ENCODE measurements at regions not wholly inside any gene's neighbourhood (a gene's known extent, or its start where the extent isn't known, plus 50 kb on each side); places are given as distances from the start of the nearest gene placed in this dataset.

DNA sequence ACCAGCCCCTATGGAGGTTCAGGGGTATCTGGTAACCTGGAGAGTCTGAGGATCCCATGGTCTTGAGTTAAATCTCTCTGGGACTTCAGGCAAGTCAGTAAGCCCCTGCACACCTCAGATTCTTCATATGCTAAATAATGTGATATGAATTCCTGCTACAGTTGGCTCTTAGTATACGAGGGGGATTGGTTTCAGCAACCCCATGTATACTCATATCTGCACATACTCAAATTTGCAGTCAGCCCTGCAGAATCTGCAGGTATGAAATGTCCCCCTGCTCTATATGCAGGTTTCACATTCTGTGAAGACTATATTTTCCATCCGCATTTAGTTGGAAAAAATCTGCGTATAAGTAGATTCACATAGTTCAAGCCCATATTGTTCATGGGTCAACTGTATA, 136.6 kb downstream of the TOMM20 start:
- Histone ChIP-seq H3K9ac (ENCODE audit: low read length) (no peak overlapping the region), H2AFZ (ENCODE audit: insufficient read depth, low read length, poor library complexity) (no peak overlapping the region), H4K8ac (ENCODE audit: low read depth, low read length) (no peak overlapping the region), H4K91ac (ENCODE audit: low read depth, low read length) (no peak overlapping the region), H2BK5ac (ENCODE audit: low read depth, low read length, poor library complexity) (no peak overlapping the region), H3K27me3 (ENCODE audit: insufficient read depth, low read length) (no peaks in the 10 kb centered on the region), H2AK5ac (ENCODE audit: low read length) (no peak overlapping the region), H3K27ac (ENCODE audit: low read depth, low read length) (no peak overlapping the region), H3K79me1 (ENCODE audit: low read length) (peaks cover 25% of the 10 kb centered on the region), H4K12ac (ENCODE audit: low read depth, low read length) (no peak overlapping the region), H3K14ac (ENCODE audit: low read length) (no peak overlapping the region), H3K4me3 (ENCODE audit: low read depth, low read length) (no peak overlapping the region), H2BK120ac (ENCODE audit: insufficient read depth, low read length, poor library complexity) (no peak overlapping the region), H3K18ac (ENCODE audit: low read length) (no peak overlapping the region), H3K9me3 (ENCODE audit: insufficient read depth, low read depth, low read length) (no peaks in the 10 kb centered on the region), H3K36me3 (ENCODE audit: control insufficient read depth in 1 of 2, insufficient read depth in 2 of 2, low read length in 2 of 2) (no peaks in the 10 kb centered on the region), H3K23ac (ENCODE audit: low read length) (no peak overlapping the region), H3K4ac (ENCODE audit: low read depth, low read length) (no peak overlapping the region), H3K79me2 (ENCODE audit: control insufficient read depth, insufficient read depth, low read length, poor library complexity) (peaks cover under 1% of the 10 kb centered on the region), H2BK12ac (ENCODE audit: low read length) (peak overlapping the region; percentile 46), H3K4me2 (ENCODE audit: low read length) (no peak overlapping the region), H3K4me1 (ENCODE audit: control insufficient read depth in 1 of 2, insufficient read depth in 2 of 2, low read length in 2 of 2) (peaks cover 16 to 23% of the 10 kb centered on the region in 2 experiments)
- WGBS (ENCODE audit: extremely low coverage, insufficient coverage, insufficient read length), result no CpG with 5 or more reads among the region's 3 CpGs
- no peak for DNase-seq

DNA sequence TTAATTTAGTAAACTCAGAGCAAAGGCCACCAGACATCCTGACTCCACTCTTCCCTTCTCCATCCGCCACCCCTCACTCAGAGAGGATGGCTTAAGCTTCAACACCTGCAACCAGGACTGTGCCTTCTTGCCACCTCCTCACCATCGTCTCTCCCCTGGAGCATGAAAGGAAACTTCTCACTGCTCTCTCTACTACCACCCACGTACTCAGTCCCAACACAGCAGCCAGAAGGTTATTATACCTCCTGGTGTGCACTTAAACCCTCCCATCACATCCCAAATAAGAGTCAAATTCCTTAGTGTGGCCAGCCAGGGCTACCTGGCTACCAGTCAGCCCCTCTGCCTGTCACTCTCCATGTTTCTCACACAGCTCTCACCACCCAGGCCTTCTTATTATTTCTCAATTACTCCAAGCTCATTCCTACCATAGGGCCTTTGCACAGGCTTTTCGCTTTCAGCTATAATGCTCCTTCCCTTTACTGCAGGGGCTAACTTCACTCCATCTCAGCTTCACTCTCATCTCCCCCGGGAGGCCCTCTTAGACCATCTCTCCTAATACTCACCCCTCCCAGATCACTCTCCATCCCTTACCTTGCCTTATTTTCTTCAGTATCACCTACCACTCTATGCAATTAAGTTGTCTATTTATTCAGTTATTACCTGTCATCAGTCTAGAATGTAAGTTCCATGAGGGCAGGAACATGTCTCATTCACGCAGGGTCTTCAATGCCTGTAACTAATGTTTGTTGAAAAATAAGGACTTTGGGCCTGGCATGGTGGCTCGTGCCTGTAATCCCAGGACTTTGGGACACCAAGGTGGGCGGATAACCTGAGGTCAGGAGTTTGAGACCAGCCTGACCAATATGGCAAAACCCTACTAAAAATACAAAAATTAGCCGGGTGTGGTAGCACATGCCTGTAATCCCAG, 137.5 kb downstream of the TOMM20 start:
- Histone ChIP-seq H3K4me2 (ENCODE audit: low read length) (no peak overlapping the region), H3K4me3 (ENCODE audit: low read depth, low read length) (no peak overlapping the region), H3K27ac (ENCODE audit: low read depth, low read length) (no peak overlapping the region), H3K4me1 (ENCODE audit: control insufficient read depth in 1 of 2, insufficient read depth in 2 of 2, low read length in 2 of 2) (peaks cover 16 to 25% of the 10 kb centered on the region in 2 experiments), H3K79me2 (ENCODE audit: control insufficient read depth, insufficient read depth, low read length, poor library complexity) (peaks cover 2% of the 10 kb centered on the region), H4K91ac (ENCODE audit: low read depth, low read length) (peak overlapping the region; percentile 29), H3K79me1 (ENCODE audit: low read length) (peaks cover 27% of the 10 kb centered on the region), H3K18ac (ENCODE audit: low read length) (peak overlapping the region; percentile 1), H3K4ac (ENCODE audit: low read depth, low read length) (no peak overlapping the region), H3K9ac (ENCODE audit: low read length) (no peak overlapping the region), H2BK120ac (ENCODE audit: insufficient read depth, low read length, poor library complexity) (peak overlapping the region; percentile 13), H3K14ac (ENCODE audit: low read length) (no peak overlapping the region), H4K12ac (ENCODE audit: low read depth, low read length) (no peak overlapping the region), H2BK5ac (ENCODE audit: low read depth, low read length, poor library complexity) (no peak overlapping the region), H2AFZ (ENCODE audit: insufficient read depth, low read length, poor library complexity) (no peak overlapping the region), H3K36me3 (ENCODE audit: control insufficient read depth in 1 of 2, insufficient read depth in 2 of 2, low read length in 2 of 2) (no peaks in the 10 kb centered on the region), H2AK5ac (ENCODE audit: low read length) (peak overlapping the region; percentile 13), H3K23ac (ENCODE audit: low read length) (no peak overlapping the region), H2BK12ac (ENCODE audit: low read length) (peak overlapping the region; percentile 31), H4K8ac (ENCODE audit: low read depth, low read length) (no peak overlapping the region), H3K9me3 (ENCODE audit: insufficient read depth, low read depth, low read length) (no peaks in the 10 kb centered on the region), H3K27me3 (ENCODE audit: insufficient read depth, low read length) (no peaks in the 10 kb centered on the region)
- WGBS (ENCODE audit: extremely low coverage, insufficient coverage, insufficient read length), result no CpG with 5 or more reads among the region's 9 CpGs
- no peak for DNase-seq

DNA sequence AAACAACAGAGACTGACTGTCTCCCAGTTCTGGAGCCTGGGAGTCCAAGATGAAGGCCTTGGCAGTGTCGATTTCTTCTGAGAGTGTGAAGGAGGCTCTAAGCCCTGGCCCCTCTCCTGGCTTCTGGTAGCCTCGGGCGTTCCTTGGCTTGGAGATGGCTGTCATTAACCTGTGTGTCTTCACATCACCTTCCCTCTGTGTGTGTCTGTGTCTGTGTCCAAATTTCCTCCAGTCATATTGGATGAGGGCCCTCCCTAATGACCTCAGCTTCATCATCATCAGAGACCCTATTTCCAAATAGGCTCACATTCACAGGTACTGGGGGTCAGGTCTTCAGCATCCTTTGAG, 138.3 kb downstream of the TOMM20 start:
- Histone ChIP-seq H3K4me3 (ENCODE audit: low read depth, low read length) (no peak overlapping the region), H2AFZ (ENCODE audit: insufficient read depth, low read length, poor library complexity) (no peak overlapping the region), H3K23ac (ENCODE audit: low read length) (no peak overlapping the region), H3K36me3 (ENCODE audit: control insufficient read depth in 1 of 2, insufficient read depth in 2 of 2, low read length in 2 of 2) (no peaks in the 10 kb centered on the region), H4K12ac (ENCODE audit: low read depth, low read length) (no peak overlapping the region), H3K18ac (ENCODE audit: low read length) (no peak overlapping the region), H3K27me3 (ENCODE audit: insufficient read depth, low read length) (no peaks in the 10 kb centered on the region), H2AK5ac (ENCODE audit: low read length) (no peak overlapping the region), H3K4ac (ENCODE audit: low read depth, low read length) (no peak overlapping the region), H2BK120ac (ENCODE audit: insufficient read depth, low read length, poor library complexity) (no peak overlapping the region), H2BK12ac (ENCODE audit: low read length) (peak overlapping the region; percentile 68), H3K79me2 (ENCODE audit: control insufficient read depth, insufficient read depth, low read length, poor library complexity) (peaks cover 2% of the 10 kb centered on the region), H2BK5ac (ENCODE audit: low read depth, low read length, poor library complexity) (no peak overlapping the region), H3K79me1 (ENCODE audit: low read length) (peaks cover 34% of the 10 kb centered on the region), H3K4me1 (ENCODE audit: control insufficient read depth in 1 of 2, insufficient read depth in 2 of 2, low read length in 2 of 2) (peaks cover 19 to 27% of the 10 kb centered on the region in 2 experiments), H3K27ac (ENCODE audit: low read depth, low read length) (no peak overlapping the region), H3K14ac (ENCODE audit: low read length) (no peak overlapping the region), H3K9me3 (ENCODE audit: insufficient read depth, low read depth, low read length) (no peaks in the 10 kb centered on the region), H4K8ac (ENCODE audit: low read depth, low read length) (no peak overlapping the region), H3K9ac (ENCODE audit: low read length) (no peak overlapping the region), H3K4me2 (ENCODE audit: low read length) (no peak overlapping the region), H4K91ac (ENCODE audit: low read depth, low read length) (no peak overlapping the region)
- no CpG with 5 or more reads among the region's 3 CpGs for WGBS (ENCODE audit: extremely low coverage, insufficient coverage, insufficient read length)
- DNase-seq, result no peak

DNA sequence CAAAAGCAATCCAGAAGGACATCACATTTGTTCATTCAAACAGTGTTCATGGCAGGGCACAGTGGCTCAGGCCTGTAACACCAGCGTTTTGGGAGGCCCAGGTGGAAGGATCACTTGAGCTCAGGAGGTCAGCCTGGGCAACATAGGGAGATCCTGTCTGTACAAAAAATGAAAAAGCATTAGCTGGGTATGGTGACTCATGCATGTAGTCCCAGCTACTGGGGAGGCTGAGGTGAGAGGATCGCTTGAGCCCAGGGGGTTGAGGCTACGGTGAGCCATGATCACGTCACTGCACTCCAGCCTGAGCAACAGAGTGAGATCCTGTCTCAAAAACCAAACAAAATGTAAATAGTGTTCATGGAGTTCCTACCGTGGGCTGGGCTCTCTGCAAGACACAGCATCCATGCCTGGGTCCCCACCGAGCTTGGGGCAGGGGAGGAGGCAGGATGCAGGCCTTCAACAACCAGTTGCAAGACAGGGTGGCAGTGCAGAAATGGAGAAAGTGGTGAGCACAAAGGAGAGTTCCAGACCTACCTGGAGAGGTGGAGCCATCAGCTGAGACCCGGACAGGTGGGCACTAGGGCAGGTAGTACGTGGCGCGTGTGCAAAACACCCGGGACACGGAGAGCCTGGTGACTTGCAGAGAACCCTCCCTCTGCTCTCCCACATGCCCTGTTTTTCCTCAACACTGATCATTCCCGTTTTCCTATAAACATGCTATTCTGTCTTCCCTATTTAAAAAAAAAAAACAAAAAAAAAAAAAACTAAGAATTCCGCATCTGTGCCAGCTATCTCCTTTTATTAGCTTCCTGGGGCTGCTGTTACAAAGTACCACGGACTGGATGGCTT, 138.9 kb downstream of the TOMM20 start:
- Histone ChIP-seq H2AFZ (ENCODE audit: insufficient read depth, low read length, poor library complexity) (no peak overlapping the region), H3K9ac (ENCODE audit: low read length) (no peak overlapping the region), H2BK12ac (ENCODE audit: low read length) (peak overlapping the region; percentile 5), H4K91ac (ENCODE audit: low read depth, low read length) (peak overlapping the region; percentile 22), H3K4me1 (ENCODE audit: control insufficient read depth in 1 of 2, insufficient read depth in 2 of 2, low read length in 2 of 2) (peaks cover 25 to 33% of the 10 kb centered on the region in 2 experiments), H3K4me3 (ENCODE audit: low read depth, low read length) (no peak overlapping the region), H3K79me1 (ENCODE audit: low read length) (peaks cover 40% of the 10 kb centered on the region), H3K4me2 (ENCODE audit: low read length) (no peak overlapping the region), H3K14ac (ENCODE audit: low read length) (peak overlapping the region; percentile 0), H3K23ac (ENCODE audit: low read length) (no peak overlapping the region), H3K27ac (ENCODE audit: low read depth, low read length) (no peak overlapping the region), H2AK5ac (ENCODE audit: low read length) (peak overlapping the region; percentile 5), H3K27me3 (ENCODE audit: insufficient read depth, low read length) (no peaks in the 10 kb centered on the region), H2BK5ac (ENCODE audit: low read depth, low read length, poor library complexity) (peak overlapping the region; percentile 15), H3K18ac (ENCODE audit: low read length) (peak overlapping the region; percentile 15), H4K8ac (ENCODE audit: low read depth, low read length) (peak overlapping the region; percentile 23), H3K36me3 (ENCODE audit: control insufficient read depth in 1 of 2, insufficient read depth in 2 of 2, low read length in 2 of 2) (no peaks in the 10 kb centered on the region), H3K9me3 (ENCODE audit: insufficient read depth, low read depth, low read length) (no peaks in the 10 kb centered on the region), H4K12ac (ENCODE audit: low read depth, low read length) (no peak overlapping the region), H2BK120ac (ENCODE audit: insufficient read depth, low read length, poor library complexity) (peak overlapping the region; percentile 50), H3K4ac (ENCODE audit: low read depth, low read length) (peak overlapping the region; percentile 1), H3K79me2 (ENCODE audit: control insufficient read depth, insufficient read depth, low read length, poor library complexity) (peaks cover 5% of the 10 kb centered on the region)
- no CpG with 5 or more reads among the region's 15 CpGs for WGBS (ENCODE audit: extremely low coverage, insufficient coverage, insufficient read length)
- peak; percentile 61 to 72 for DNase-seq
